NCI-H345 (cell line): ENCODE measurements at regions not wholly inside any gene's neighbourhood (a gene's known extent, or its start where the extent isn't known, plus 50 kb on each side); places are given as distances from the start of the nearest gene placed in this dataset.
"Not testable (repeated sequence)": the region's sequence is repeated elsewhere in the genome, so short reads cannot be mapped to it uniquely, and the experiment has no call there.

Experiments used
- DNase-seq: peaks from one replicate; lab custom pipeline; 2025; lab: John Stamatoyannopoulos, UW

DNA sequence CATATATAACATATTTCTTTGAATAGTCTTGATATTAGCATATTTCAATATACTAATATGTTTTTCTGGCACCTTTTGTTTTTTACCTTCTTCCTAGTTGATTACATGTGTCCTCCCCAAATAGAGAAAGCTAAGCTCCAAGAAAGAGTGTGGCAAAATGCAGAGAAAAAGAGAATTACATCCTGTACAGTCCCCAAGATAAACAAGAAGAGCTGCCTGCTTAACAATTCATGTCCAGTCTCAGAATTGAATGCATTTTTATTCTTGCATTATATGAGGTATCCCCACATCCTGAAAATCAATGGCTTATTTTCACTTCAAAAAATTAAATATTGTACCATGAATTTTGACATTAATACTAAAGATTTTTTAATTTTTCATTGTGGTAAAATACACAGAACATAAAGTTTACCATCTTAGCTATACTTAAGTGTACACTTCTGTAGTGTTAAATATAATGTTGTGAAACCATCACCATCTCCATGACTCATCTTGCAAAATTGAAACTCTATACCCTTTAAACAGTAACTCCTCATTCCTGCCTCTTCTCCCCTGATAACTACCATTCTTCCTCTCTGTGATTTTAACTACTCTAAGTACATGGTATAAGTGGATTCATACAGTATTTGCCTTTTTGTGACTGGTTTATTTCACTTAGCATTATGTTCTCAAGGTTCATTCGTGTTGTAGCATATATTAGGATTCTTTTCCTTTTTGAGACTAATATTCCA is 490.3 kb downstream of the COL12A1 start:
- no peak for DNase-seq

DNA sequence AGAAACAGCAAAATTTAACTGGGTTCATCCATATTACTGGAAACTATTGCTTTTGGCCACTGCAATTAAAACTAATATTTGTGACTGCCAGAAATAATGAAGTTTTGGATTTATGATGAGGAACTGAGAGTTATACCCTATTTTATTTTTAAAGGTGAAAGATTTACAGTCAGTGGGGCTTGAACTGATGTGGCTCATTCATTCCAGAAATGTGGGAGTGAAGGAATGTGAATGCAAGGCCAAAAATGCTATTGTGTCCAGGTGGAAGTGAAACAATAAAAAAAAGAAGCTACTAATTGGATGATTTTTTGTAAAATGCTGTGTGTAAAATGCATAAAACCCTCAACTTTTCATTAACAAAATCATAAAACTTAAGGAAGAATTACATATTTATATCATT is 491.9 kb downstream of the COL12A1 start:
- DNase-seq, result no peak

- DNase-seq, result no peak
Measured at GRCh38 chr6:74705451-74705850, 500.4 kb downstream of the COL12A1 start.

DNA sequence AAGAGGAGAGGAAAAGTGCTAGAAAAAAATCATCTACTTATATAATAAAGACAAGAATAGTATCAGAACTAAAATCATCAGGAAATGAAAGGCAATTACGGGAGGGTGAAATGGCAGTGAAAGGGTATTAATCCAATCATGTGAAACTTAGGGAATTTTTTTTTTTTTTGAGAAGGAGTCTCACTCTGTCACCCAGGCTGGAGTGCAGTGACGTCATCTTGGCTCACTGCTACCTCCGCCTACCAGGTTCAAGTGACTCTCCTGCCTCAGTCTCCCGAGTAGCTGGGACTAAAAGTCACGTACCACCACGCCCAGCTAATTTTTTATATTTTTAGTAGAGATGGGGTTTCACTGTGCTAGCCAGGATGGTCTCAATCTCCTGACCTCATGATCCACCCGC is 501.3 kb downstream of the COL12A1 start:
- DNase-seq, result not testable (repeated sequence)

DNA sequence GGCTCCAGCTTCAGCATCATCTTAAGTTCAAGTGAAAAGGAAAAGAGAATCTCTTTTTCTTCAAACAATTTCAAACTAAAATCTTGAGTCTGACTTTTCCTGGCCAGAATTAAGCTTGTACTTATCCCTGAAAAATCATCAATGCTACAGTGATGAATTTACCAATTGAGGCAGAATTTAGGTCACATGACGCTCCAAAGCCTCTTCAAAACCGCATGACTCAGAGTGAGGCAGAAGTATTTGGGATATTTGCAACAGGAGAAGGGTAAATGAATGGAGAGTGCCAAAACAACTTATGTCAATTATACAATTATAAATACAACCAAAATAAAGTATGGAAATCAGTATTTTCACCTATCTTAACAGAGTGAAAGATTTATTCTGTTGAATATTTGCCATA is 515.5 kb downstream of the COL12A1 start:
- no peak for DNase-seq

DNA sequence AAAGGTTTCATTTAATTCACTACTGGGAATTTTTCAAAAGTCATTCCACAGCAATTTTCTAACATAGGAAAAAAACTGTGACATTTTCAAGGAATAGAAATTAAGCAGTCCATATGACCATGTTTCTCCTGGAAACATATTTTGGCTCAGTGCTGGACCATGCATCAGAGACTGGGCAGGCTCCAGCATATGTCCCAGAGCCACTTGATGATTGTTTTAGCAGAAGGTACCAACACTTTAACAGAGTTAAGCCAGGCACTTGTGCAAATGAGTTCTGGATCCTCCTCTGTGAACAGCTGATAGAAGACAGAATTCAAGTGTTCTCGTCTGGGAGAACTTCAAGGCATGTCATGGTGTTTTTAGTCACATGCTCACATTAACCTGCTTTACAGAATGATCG is 516.3 kb downstream of the COL12A1 start:
- no peak for DNase-seq

DNA sequence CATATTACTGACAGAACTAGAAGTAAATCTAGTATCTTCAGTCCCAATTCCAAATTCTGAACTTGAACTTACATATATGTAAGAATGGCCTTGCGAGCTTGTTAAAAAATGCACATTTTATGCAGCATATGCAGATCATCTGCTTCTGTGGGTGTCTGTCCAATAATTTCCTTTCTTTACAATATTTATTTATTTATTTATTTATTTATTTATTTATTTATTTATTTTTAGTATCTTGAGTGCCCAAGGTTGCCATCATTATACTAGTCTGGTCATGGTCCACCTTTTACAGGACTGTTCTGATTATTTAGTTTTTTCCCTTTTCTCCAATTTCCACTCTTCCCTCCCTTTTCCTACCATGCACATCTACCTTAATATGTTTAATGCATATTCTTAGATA is 528.4 kb downstream of the COL12A1 start:
- DNase-seq, result no peak

GRCh38 chr6:74676906-74677305 is 528.9 kb downstream of the COL12A1 start:
- no peak for DNase-seq

DNA sequence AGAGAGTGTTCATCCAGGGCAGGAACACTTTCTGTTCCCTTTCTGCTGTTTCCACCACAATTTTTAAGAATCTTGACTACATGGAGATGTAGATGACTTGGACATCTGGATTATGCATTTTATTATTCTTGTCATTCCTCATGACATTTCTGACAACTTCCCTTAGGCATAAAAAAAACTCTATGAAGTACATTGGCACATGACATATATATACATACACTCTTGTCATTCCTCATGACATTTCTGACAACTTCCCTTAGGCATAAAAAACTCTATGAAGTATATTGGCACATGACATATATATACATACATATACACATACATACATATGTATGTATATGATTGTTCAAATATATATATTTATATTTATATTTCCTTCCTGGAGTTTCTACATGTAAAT is 531.5 kb downstream of the COL12A1 start:
- DNase-seq, result no peak

DNA sequence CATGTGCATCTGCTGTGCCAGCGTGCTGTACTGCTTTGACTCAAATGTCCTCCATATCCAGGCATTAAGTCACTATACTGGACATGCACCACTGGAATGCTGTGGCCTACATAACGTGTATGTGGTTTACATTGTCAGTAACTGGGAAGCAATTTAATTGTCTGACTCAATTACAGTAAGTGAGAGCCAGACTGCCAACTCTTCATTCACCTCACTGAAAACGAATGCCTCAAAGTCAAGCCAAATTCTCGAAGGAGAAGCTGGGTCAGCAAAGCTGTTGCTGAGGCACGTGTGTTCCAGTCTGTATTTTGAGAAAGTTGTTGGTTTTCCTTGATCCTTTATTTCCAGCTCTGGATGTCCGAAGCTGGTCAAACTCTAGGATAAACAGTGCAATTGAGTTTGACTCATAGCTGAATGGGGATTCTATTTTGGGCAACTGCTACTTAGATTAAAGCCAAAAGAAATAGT is 534.3 kb downstream of the COL12A1 start:
- no peak for DNase-seq

DNA sequence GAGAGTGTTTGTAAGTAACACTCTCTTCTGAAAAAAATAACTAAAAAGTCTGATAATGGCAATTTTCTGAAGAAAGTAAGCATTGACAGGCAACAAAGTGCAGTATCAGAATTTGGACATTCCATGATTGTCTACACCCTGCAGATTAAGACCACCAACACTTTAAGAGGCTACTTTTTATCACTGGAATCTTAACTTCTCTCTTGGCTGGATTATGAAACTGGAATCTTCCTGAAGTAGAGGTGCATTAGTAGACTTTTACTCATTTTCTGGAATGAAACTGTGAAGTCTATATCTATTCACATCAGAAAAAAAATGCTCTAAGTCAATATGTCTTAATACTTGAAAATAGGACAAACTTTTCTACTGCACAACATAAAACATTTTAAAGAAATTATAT is 547.5 kb downstream of the COL12A1 start:
- no peak for DNase-seq

- no peak for DNase-seq
Measured at GRCh38 chr6:74657931-74658330, 547.9 kb downstream of the COL12A1 start.

DNA sequence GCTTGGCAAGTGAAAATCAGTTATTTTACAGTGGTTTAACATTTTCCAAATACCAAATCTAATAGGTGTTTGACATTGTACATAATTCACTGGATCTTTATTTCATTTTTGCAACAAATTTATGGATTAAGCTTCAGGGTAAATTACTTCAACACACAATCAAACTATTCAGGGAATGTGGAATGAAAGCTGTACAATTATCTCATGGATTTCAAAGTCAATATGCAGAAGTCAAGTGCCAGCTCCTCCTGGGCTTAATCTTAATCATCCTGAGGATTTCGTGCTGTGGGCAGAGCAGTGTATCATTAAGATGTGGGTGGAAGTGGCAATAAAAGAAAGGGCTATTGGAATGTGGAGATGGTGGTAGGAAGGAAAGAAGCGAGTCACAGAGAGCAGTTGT is 548.8 kb downstream of the COL12A1 start:
- DNase-seq, result no peak

- DNase-seq, result no peak
Measured at GRCh38 chr6:74656453-74656852, 549.4 kb downstream of the COL12A1 start.

- no peak for DNase-seq
Measured at GRCh38 chr6:74654296-74654695, 551.6 kb downstream of the COL12A1 start.

DNA sequence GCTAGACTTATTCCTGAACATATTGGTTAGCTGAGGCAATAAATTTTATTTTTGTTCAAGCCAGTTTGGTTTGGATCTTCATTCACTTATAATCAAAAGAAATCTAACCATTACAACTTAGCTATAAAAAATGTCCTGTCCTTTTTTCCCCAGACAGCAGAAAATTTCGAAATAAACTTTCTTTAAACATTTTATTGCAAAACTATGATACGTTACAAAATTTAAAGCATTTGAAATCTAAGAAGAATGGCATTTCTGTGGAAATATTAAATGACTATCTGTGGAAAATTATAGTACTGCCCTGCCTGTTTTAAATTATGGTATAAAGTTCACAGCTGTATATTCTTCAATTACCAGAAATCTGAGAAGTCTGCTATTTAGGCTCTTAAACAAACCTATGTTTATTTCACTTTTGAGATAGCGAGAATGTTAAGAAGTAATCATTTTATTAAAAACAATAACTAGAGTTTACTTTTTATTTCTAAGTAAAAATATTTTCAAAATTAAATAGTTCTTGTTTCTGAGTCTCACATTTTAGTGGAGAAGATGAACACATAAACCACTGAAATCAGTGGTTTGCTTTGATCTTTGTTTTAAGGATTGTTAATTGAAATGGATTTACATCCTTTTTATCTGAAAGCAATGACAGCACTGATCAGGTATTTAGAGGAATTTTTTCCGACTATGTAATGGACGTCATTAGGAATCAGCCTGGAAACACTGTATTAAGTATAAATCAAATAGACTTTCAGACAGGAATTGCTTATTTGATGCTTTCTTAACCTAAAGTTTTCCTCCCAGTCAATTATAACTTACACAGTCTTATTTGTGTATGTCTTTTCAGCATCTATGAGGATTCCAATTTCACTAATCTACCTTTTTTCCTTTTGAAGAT is 553.7 kb downstream of the COL12A1 start:
- no peak for DNase-seq

DNA sequence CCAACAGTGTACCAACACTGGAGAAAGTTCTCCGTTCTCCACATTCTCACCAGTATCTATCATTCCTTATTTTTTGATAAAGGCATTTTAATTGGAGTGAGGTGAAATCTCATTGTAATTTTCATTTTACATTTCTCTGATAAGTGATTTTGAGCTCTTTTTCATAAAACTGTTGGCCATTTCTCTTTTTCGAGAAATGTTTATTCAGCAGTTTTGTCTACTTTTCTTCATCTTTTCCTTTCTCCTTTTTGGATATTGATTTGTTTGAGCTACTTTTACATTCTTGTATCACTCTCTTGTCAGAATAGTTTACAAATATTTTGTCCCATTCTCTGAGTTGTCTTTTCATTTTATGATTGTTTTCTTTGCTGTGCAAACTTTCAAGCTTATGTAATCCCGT is 555.2 kb downstream of the COL12A1 start:
- no peak for DNase-seq

GRCh38 chr6:74646461-74646860 is 559.4 kb downstream of the COL12A1 start:
- no peak for DNase-seq

DNA sequence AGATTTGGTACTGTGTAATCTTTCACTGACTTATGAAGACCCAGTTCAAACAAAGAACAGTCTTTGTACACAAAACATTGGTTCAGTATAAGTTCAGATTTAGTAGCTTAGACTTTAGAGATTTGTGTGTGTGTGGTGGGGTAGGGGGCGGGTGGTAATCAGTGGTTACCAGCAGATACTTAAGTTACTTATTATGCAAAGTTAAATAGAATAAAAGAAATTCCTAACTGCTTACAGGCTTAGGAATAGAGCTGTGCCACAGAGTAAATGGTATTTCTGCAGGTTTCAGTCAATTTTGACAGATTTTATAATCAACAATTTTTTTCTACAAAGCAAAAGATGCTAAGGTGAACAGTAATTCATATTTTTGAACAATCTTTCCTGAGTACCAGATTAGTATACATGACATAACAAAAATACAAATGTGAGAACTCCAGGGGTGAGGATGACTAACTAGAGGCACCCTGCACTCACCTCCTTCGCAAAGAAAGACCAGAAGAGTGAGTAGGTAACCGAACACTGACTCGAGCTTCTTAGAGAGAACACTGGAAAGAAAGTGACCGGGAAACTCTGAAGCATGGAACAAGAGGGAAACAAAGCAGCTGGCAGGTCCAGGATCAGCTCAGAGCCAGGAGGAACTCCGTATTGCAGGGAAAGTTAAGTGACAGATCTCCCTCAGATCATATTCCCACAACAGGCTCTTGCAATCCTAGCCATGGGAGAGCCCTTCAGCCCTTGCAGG is 560.6 kb downstream of the COL12A1 start:
- no peak for DNase-seq

DNA sequence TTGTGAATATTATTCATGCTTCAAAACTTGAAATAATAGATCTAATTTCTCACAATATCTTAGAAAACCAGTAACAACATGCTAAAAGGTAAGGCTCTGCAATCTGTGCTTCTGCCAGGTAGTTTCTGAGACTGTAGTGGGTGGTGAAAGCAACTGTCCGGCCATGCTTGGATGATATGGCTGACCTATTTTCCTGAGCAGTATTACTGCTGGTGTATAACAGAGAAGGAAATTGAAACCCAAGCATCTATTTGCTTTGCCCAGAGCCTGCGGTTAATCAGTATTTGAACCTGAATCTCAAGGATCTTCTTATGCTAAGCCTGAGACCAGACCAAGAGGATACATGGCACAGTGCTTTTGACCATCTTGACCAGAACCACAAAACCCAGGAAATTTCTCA is 563.8 kb downstream of the COL12A1 start:
- DNase-seq, result no peak

DNA sequence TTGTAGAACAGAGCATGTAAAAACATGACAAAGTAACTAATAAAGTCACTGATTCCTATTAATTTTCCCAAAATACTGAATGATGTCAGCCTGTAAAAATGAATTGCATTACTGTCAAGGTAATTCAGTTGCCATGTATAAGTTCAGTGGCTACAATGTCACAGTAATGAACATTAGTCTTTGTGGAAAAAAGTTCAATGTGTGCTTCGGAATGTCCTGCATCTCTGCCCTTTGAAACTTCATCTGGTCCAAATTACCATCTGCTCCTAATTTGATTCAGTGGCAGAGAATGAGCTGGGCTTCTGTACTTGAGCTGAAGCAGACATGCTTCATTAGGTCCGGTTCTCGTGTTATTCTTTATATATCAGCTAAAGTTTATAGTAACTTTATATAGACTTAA is 567.4 kb downstream of the COL12A1 start:
- DNase-seq, result no peak

DNA sequence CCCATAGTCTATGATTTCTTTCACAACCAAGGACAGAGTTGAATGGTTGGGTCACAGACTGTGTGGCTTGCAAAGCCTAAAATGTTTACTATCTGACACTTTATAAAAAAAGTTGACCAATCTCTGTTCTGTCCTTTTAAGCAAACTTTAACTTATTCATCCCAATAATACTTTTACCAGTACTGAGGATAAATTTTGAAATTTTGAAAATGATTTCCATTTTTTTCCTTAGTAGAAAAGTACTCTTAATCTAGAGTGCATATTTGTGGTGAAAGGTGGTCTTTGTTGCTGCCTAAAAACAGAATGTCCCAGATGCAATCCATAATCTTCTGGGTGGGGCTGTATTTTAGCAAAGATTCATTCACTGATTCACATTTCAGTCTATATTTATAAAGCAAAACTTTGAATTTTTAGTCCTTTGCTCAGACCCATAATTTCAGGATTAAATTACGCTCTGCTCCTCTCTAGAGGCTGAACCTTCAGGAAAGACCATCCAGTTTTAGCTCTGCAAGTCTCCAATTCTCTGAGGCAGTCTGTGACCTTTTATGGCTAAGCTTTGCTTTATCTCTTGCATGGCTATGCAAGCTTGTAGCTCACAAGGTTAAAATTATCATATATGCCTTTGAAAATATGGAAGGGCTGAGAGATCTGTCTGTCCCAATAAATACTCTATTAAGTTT is 573.5 kb downstream of the COL12A1 start:
- no peak for DNase-seq
